HG03159 (cell line): ENCODE measurements at regions not wholly inside any gene's neighbourhood (a gene's known extent, or its start where the extent isn't known, plus 50 kb on each side); places are given as distances from the start of the nearest gene placed in this dataset.
"Not testable (repeated sequence)": the region's sequence is repeated elsewhere in the genome, so short reads cannot be mapped to it uniquely, and the experiment has no call there.

Experiments used
- ATAC-seq: cut with Tn5 transposase; IDR thresholded peaks from one replicate; pipeline ENCODE4 v1.9.1; 2021; ENCODE audit warnings: mild to moderate bottlenecking, moderate library complexity; ENCODE audit not compliant: unreplicated experiment

- ATAC-seq = no peak
Measured at GRCh38 chr6:20340068-20340848, 61.4 kb upstream of the E2F3 start.

- ATAC-seq = no peak
Measured at GRCh38 chr6:20341096-20341495, 60.6 kb upstream of the E2F3 start.

DNA sequence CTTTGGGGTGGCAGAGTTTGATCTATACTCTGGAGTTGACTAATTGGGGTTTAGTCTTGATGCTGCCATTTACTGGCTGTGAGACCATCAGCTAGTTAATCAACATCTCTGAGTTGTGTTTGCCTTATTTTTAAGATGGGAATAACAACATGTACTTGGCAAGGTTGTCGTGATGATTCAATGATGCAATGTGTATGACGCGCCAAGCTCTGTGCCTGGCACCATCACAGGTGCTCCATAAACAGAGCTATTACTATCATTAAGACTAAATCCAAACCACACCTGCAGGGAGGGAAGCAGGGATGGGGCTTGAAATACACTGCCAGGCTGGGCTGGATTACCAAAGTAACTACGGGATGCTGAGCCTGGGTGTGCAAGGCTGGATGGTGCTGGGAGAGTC, 60.1 kb upstream of the E2F3 start:
- ATAC-seq = no peak

DNA sequence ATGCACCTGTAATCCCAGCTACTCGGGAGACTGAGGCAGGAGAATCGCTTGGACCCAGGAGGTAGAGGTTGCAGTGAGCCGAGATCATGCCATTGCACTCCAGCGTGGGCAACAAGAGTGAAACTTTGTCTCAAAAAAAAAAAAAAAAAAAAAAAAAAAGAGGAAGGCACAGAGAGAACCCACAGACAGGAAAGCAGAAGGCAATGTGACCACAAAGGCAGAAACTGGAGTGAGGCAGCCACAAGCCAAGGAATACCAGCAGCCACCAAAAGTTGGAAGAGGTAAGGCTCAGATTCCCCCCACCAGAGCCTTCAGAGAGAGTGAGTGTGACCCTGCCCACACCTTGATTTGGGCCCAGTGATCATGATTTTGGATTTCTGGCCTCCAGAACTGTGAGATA, 54.7 kb upstream of the E2F3 start:
- not testable (repeated sequence) for ATAC-seq

DNA sequence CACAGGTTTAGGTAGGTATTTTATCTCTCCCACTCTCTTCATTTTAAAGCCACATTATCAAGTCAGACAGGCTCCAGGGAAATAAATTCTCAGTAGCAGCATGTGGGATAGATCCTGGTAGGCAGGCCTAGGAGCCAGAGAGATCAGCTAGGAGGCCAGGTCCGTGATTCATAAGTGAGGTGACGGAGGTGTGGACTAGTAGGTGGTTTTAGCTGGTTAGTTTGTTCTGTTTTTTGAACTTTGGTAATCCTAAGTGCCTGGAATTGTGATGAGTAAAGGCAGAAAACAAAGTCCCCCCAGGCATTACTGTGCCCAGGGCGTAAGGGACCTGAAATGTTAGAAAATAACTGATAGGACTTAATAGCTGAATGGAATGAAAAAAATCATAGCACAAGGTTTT, 53.6 kb upstream of the E2F3 start:
- no peak for ATAC-seq

DNA sequence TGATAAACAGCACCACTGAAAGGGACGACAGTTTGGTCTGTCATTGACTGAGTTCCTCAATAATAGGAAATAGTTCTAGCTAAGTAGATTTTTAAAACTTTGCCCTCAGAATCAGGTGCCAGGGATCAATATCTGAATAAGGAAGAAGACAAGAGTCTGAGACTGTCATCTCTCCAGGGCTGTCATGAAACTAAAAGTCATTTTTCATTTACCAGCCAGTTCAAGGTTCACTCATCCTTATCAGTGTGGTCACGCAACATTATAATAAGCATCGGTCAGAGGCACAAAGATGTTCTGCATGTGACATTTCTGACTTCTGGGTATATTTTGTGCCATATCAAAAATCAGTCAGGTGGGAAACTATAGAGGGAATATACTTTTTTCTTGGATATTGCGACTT, 52.5 kb upstream of the E2F3 start:
- ATAC-seq = no peak

- no peak for ATAC-seq
Measured at GRCh38 chr6:20350215-20350614, 51.5 kb upstream of the E2F3 start.

DNA sequence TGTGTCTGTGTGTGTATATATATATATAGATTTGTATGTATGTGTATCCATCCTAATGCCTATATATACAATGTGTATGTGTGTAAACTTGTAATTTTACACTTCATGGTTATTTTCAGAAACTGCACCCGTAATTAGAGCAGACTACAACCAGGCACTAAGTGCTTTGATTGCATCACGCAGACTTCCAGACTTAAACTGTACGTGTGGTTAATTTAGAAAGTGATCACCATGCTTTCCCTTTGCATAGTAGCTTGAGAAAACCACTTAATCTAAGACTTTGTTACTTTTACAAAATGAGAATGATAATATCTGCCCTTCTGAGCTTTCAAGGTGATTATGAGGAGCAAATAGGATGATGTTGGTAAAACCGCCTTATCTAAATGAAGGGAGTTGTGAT, 50.1 kb upstream of the E2F3 start:
- ATAC-seq = no peak
